H4 (cell line): ENCODE measurements at regions not wholly inside any gene's neighbourhood (a gene's known extent, or its start where the extent isn't known, plus 50 kb on each side); places are given as distances from the start of the nearest gene placed in this dataset.
"Not testable (repeated sequence)": the region's sequence is repeated elsewhere in the genome, so short reads cannot be mapped to it uniquely, and the experiment has no call there.

Experiments used
- DNase-seq: peaks from one replicate; pipeline ENCODE4 v3.0.0-alpha.2; 2015; ENCODE audit warnings: low spot score

DNA sequence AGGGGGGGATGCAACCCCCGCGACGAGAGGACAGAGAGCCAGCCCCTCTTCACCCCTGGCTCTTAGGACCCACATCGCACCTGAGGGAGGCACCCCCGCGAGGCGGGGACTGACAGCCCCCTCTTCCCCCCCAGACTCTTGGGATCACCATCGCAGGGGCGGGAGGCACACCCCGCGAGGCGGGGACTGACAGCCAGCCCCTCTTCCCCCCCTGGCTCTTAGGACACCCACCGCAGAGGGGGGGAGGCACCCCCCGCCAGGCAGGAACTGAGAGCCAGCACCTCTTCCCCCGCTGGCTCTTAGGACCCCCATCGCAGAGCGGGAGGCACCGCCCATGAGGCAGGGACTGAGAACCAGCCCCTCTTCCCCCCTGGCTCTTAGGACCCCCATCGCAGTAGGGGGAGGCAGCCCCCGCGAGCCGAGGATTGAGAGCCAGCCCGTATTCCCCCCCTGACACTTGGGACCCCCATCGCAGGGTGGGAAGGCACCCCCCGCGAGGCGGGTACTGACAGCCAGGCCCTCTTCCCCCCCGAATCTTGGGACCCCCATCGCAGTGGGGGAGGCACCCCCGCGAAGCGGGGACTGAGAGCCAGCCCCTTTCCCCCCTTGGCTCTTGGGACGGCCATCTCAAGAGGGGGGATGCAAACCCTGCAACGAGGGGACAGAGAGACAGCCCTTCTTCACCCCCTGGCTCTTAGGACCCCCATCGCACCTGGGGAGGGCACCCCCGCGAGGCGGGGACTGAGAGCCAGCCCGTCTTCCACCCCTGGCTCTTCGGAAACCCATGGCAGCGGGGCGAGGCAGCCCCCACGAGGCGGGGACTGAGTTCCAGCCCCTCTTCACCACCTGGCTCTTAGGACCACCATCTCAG is 2425.1 kb upstream of the PCDH20 start:
- DNase-seq = no peak

- DNase-seq = no peak
These were observed 2422.9 kb upstream of the PCDH20 start for GRCh38 chr13:63838366-63839110.

- not testable (repeated sequence) for DNase-seq
These were observed 2422.1 kb upstream of the PCDH20 start for GRCh38 chr13:63837701-63838100.

- not testable (repeated sequence) for DNase-seq
These were observed 2414.0 kb upstream of the PCDH20 start for GRCh38 chr13:63829609-63830008.

GRCh38 chr13:63821785-63822184 is 2406.1 kb upstream of the PCDH20 start:
- DNase-seq = not testable (repeated sequence)

GRCh38 chr13:63811428-63812004 is 2395.9 kb upstream of the PCDH20 start:
- not testable (repeated sequence) for DNase-seq

DNA sequence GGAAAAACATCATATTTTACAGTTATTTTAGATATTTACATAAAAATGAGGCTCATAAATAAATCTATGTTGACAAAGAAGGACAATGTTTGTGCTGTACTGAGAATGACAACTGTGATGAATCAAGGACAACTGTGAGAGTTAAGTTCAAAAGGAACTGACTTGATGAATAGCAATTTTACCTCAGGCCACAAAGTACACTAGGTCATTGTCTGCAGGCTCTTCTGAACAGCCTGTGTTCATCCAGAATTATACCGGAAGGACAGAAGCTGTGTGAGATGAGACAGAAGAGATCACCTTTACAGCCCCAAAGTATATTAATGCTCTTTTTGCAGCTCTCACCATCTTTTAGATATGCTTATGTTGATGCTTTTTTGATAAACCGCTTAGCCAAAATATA is 2375.5 kb upstream of the PCDH20 start:
- DNase-seq = not testable (repeated sequence)

- no peak for DNase-seq
These were observed 2358.5 kb upstream of the PCDH20 start for GRCh38 chr13:63774133-63774532.

GRCh38 chr13:63773476-63773875 is 2357.8 kb upstream of the PCDH20 start:
- DNase-seq = no peak

- DNase-seq = not testable (repeated sequence)
These were observed 2342.0 kb upstream of the PCDH20 start for GRCh38 chr13:63757683-63758082.

- DNase-seq = not testable (repeated sequence)
These were observed 2334.2 kb upstream of the PCDH20 start for GRCh38 chr13:63749857-63750256.

DNA sequence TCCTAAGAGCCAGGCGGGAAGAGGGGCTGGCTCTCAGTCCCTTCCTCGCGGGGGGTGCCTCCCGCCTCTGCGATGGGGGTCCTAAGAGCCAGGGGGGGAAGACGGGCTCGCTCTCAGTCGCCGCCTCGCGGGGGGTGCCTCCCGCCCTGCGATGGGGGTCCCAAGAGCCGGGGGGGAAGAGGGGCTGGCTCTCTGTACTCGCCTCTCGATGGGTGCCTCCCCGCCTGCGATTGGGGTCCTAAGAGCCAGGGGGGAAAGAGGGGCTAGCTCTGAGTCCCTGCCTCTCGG is 2326.1 kb upstream of the PCDH20 start:
- DNase-seq = not testable (repeated sequence)

- DNase-seq = no peak
These were observed 2325.6 kb upstream of the PCDH20 start for GRCh38 chr13:63741029-63741813.

GRCh38 chr13:63739112-63739735 is 2323.6 kb upstream of the PCDH20 start:
- DNase-seq = not testable (repeated sequence)

GRCh38 chr13:63737418-63737817 is 2321.8 kb upstream of the PCDH20 start:
- DNase-seq = no peak

DNA sequence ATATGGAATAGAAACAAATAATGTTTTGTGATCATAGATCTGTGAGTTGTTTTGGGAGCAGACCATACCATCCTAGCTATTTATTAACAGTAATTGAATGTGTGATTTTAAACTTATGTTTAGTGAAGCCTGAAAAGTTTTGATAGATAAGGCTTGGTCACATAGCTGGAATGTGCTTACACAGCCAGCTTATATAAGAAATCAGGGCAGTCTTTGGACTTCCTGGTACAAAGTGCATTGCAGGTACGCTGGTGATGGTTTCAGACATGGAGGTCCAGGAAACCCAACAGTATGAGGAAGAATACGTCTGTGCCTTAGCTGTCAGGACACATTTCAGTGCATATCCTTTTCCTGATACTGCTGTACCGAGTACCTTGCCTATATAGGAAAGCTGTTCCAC is 2316.2 kb upstream of the PCDH20 start:
- no peak for DNase-seq

GRCh38 chr13:63712159-63712558 is 2296.5 kb upstream of the PCDH20 start:
- not testable (repeated sequence) for DNase-seq

- DNase-seq = no peak
These were observed 2291.1 kb upstream of the PCDH20 start for GRCh38 chr13:63706751-63707150.

- no peak for DNase-seq
These were observed 2288.9 kb upstream of the PCDH20 start for GRCh38 chr13:63704521-63704920.

GRCh38 chr13:63700350-63700749 is 2284.7 kb upstream of the PCDH20 start:
- no peak for DNase-seq

DNA sequence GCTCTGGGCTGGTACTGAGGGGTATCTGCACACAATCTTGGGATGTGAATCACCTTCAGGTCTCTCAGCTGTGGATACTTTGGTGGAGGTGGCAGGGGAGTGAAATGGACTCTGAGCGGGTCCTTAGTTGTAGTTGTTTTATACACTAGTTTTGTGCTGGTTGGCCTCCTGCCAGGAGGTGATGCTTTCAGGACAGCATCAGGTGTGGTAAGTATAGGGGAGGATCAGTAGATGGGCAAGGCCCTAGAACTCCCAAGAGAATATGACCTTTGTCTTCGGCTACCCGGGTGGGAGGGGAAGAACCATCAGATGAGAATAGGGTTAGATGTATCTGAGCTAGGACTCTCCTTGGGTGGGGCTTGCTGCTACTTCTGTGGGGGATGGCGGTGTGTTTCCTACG is 2284.3 kb upstream of the PCDH20 start:
- no peak for DNase-seq
